HL-60 (cell line): ENCODE measurements at regions not wholly inside any gene's neighbourhood (a gene's known extent, or its start where the extent isn't known, plus 50 kb on each side); places are given as distances from the start of the nearest gene placed in this dataset.

Experiments used
- CTCF ChIP-seq: IDR thresholded peaks from one replicate; pipeline ENCODE4 v1.5.1; 2011; ENCODE audit warnings: low read length, control low read depth, inconsistent platforms; ENCODE audit not compliant: insufficient read depth
- GABPA ChIP-seq: IDR thresholded peaks from 2 replicates; pipeline ENCODE4 v1.6.1; 2012; ENCODE audit warnings: low read depth
- REST ChIP-seq: IDR thresholded peaks from 2 replicates; pipeline ENCODE4 v1.6.1; 2012; ENCODE audit warnings: low read depth; ENCODE audit not compliant: insufficient replicate concordance

GRCh38 chr12:130074661-130075406, 87.4 kb upstream of the FZD10 start:
- no peak for TF ChIP-seq CTCF
- TF ChIP-seq GABPA, result no peak
- TF ChIP-seq REST, result no peak
